Thoracic aorta (tissue), 2 donors: ENCODE measurements at regions not wholly inside any gene's neighbourhood (a gene's known extent, or its start where the extent isn't known, plus 50 kb on each side); places are given as distances from the start of the nearest gene placed in this dataset.
A peak's percentile ranks its signal among the peaks of the same experiment; 100 is the strongest.
"Not testable (repeated sequence)": the region's sequence is repeated elsewhere in the genome, so short reads cannot be mapped to it uniquely, and the experiment has no call there.

Experiments used
- ATAC-seq: fragments of 150-250 bp; one replicate; pipeline ENCODE4 v1.8.0; 2017; ENCODE audit warnings: low read depth; ENCODE audit not compliant: insufficient number of reproducible peaks, low FRiP score
- DNase-seq: peaks from one replicate; pipeline ENCODE4 v3.0.0-alpha.2; 2020; ENCODE audit warnings: low spot score
- H3K27ac ChIP-seq, 2 donors: fragments of 200-600 bp; sonication (generic); 1 replicate in 1 of 2; 2 replicates in 1 of 2; pipeline ENCODE4 v1.5.1; 2016; ENCODE audit warnings: mild to moderate bottlenecking in 2 of 2, moderate library complexity in 2 of 2
- H3K27me3 ChIP-seq: fragments of 200-600 bp; sonication (generic); replicated peaks from 2 replicates; pipeline ENCODE4 v1.6.0; 2016; ENCODE audit warnings: mild to moderate bottlenecking; ENCODE audit not compliant: insufficient read depth
- H3K36me3 ChIP-seq: fragments of 200-600 bp; sonication (generic); one replicate; pipeline ENCODE4 v1.5.1; 2016
- H3K4me1 ChIP-seq, 2 donors: fragments of 200-600 bp; sonication (generic); 1 replicate in 1 of 2; 2 replicates in 1 of 2; pipeline versions ENCODE4 v1.5.1 to v1.6.0; 2016; ENCODE audit warnings: low read depth in 2 of 2, mild to moderate bottlenecking in 1 of 2; ENCODE audit not compliant: control insufficient read depth in 1 of 2
- H3K4me3 ChIP-seq: fragments of 200-600 bp; sonication (generic); 2 replicates; pipeline ENCODE4 v1.5.1; 2016; ENCODE audit warnings: mild to moderate bottlenecking
- H3K9me3 ChIP-seq: fragments of 200-600 bp; sonication (generic); 2 replicates; pipeline ENCODE4 v1.5.1; 2016
- CTCF ChIP-seq: fragments of 200-600 bp; sonication (generic); IDR thresholded peaks from one replicate; pipeline ENCODE4 v1.5.1; 2019; ENCODE audit warnings: antibody characterized with exemption

- no peak for ATAC-seq
- Histone ChIP-seq H3K4me1 (no peaks in the 10 kb centered on the region), H3K27me3 (no peaks in the 10 kb centered on the region), H3K9me3 (no peaks in the 10 kb centered on the region), H3K4me3 (no peak overlapping the region), H3K27ac (no peak overlapping the region), H3K36me3 (no peaks in the 10 kb centered on the region)
- DNase-seq: no peak
- TF ChIP-seq CTCF: no peak
Observed at GRCh38 chr15:92788196-92788595, 111.9 kb upstream of the CHD2 start.

- not testable (repeated sequence) for H3K27me3 ChIP-seq, H3K27ac ChIP-seq, H3K4me1 ChIP-seq, H3K4me3 ChIP-seq, H3K9me3 ChIP-seq, DNase-seq, H3K36me3 ChIP-seq, ATAC-seq
Observed at GRCh38 chr15:92788793-92789192, 111.3 kb upstream of the CHD2 start.

- Histone ChIP-seq H3K9me3 (no peaks in the 10 kb centered on the region), H3K27ac (no peak overlapping the region), H3K4me1 (peaks cover 4 to 6% of the 10 kb centered on the region in 2 donors), H3K27me3 (no peaks in the 10 kb centered on the region), H3K4me3 (no peak overlapping the region), H3K36me3 (no peaks in the 10 kb centered on the region)
- TF ChIP-seq CTCF: no peak
- ATAC-seq (no peak), DNase-seq (no peak)
Observed at GRCh38 chr15:92796161-92796611, 103.9 kb upstream of the CHD2 start.

GRCh38 chr15:92797168-92798052 lies 102.7 kb upstream of the CHD2 start:
- TF ChIP-seq CTCF: peak; percentile 79

GRCh38 chr15:92800013-92800412 lies 100.1 kb upstream of the CHD2 start:
- H3K27ac ChIP-seq: no peak overlapping the region
- no peak for ATAC-seq
- H3K4me1 ChIP-seq: peaks cover 31 to 38% of the 10 kb centered on the region in 2 donors
- no peak for DNase-seq
- H3K27me3 ChIP-seq: no peaks in the 10 kb centered on the region
- no peaks in the 10 kb centered on the region for H3K9me3 ChIP-seq
- no peak for TF ChIP-seq CTCF
- no peak overlapping the region for H3K4me3 ChIP-seq
- no peaks in the 10 kb centered on the region for H3K36me3 ChIP-seq

More at GRCh38 chr15:92797168-92798052, 102.7 kb upstream of the CHD2 start:
- H3K4me3 ChIP-seq: no peak overlapping the region
- H3K4me1 ChIP-seq: peaks cover 13 to 18% of the 10 kb centered on the region in 2 donors
- ATAC-seq (no peak), DNase-seq (no peak)
- H3K36me3 ChIP-seq: no peaks in the 10 kb centered on the region
- H3K9me3 ChIP-seq: no peaks in the 10 kb centered on the region
- H3K27me3 ChIP-seq: no peaks in the 10 kb centered on the region
- H3K27ac ChIP-seq: peak overlapping the region in 1 of 2 donors; percentile 57

GRCh38 chr15:92800416-92801055 lies 99.6 kb upstream of the CHD2 start:
- DNase-seq, H3K4me3 ChIP-seq, ATAC-seq, H3K9me3 ChIP-seq, H3K27me3 ChIP-seq, H3K36me3 ChIP-seq: not testable (repeated sequence)
- Histone ChIP-seq H3K4me1 (peaks cover 31 to 43% of the 10 kb centered on the region in 2 donors), H3K27ac (peak overlapping the region in 1 of 2 donors; percentile 79)

- Histone ChIP-seq H3K4me3 (peak overlapping the region; percentile 25), H3K27ac (peak overlapping the region; percentile 79 to 94), H3K4me1 (peaks cover 31 to 43% of the 10 kb centered on the region in 2 donors)
- H3K36me3 ChIP-seq, ATAC-seq, H3K9me3 ChIP-seq, DNase-seq, H3K27me3 ChIP-seq: not testable (repeated sequence)
Observed at GRCh38 chr15:92801056-92801773, 98.9 kb upstream of the CHD2 start.
